ENCODE measurements at regions not wholly inside any gene's neighbourhood (a gene's known extent, or its start where the extent isn't known, plus 50 kb on each side); places are given as distances from the start of the nearest gene placed in this dataset.

DNA sequence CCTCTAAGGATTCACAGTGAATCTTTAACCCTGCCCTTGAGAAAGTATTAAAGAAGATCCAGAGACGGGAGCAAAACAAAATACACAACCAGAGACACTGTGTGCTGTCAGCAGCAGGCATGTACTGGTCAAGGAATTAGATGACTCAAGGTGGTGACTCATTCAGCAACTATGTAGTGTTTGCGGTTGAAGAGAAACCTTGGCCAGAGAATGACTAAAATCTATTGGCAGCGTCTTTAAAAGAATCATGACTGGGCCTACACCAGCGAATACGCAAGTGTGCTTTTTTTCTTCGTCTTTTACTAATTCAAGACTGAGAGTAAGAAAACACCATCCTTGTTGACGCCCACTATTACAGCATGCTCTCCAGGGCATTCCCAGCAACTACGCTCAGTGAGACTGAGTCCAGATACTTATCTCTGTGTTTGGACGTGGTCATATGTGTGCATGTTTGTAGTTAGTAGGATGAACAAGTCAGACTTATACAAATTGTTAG is 72.4 kb upstream of the BACH2 start:
- DNase-seq (ENCODE audit: low read depth): peak; percentile 100
- Histone ChIP-seq H3K4me3 (ENCODE audit: low read depth, low read length) (no peak overlapping the region), H3K36me3 (ENCODE audit: control insufficient read depth, insufficient read depth, low read length) (no peaks in the 10 kb centered on the region), H3K27me3 (ENCODE audit: control insufficient read depth, insufficient read depth, low read length) (no peaks in the 10 kb centered on the region)
- TF ChIP-seq, protein P1, sequence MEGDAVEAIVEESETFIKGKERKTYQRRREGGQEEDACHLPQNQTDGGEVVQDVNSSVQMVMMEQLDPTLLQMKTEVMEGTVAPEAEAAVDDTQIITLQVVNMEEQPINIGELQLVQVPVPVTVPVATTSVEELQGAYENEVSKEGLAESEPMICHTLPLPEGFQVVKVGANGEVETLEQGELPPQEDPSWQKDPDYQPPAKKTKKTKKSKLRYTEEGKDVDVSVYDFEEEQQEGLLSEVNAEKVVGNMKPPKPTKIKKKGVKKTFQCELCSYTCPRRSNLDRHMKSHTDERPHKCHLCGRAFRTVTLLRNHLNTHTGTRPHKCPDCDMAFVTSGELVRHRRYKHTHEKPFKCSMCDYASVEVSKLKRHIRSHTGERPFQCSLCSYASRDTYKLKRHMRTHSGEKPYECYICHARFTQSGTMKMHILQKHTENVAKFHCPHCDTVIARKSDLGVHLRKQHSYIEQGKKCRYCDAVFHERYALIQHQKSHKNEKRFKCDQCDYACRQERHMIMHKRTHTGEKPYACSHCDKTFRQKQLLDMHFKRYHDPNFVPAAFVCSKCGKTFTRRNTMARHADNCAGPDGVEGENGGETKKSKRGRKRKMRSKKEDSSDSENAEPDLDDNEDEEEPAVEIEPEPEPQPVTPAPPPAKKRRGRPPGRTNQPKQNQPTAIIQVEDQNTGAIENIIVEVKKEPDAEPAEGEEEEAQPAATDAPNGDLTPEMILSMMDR (IDR thresholded peaks at IDR 0.05; ENCODE audit: insufficient read depth, low read length, poor library complexity, severe bottlenecking): no peak

DNA sequence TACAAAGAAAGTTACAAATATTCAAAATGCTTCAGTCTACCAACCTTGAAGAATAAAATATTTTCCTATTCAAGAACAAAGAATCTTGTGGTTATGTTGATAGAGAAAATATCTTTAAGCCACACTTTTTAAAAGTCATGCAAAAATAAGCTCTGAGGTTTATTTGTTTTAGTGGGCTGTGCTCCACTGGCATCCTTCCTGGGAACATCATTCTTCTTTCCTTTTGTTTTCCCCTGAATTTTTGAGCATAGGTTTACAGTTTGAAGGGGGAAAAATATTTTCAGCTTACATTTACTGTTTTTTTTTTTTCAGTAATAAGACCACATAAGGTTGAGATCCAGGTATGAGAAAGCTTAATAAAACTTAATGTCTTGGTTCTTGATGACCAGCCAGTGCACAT is 72.0 kb upstream of the BACH2 start:
- DNase-seq (ENCODE audit: low read depth): no peak
- no peaks in the 10 kb centered on the region for H3K27me3 ChIP-seq (ENCODE audit: control insufficient read depth, insufficient read depth, low read length)
- TF ChIP-seq, protein P1 (IDR thresholded peaks at IDR 0.05; ENCODE audit: insufficient read depth, low read length, poor library complexity, severe bottlenecking): no peak
- no peak overlapping the region for H3K4me3 ChIP-seq (ENCODE audit: low read depth, low read length)
- H3K36me3 ChIP-seq (ENCODE audit: control insufficient read depth, insufficient read depth, low read length): no peaks in the 10 kb centered on the region

- Histone ChIP-seq H3K27me3 (ENCODE audit: control insufficient read depth, insufficient read depth, low read length) (no peaks in the 10 kb centered on the region), H3K36me3 (ENCODE audit: control insufficient read depth, insufficient read depth, low read length) (no peaks in the 10 kb centered on the region), H3K4me3 (ENCODE audit: low read depth, low read length) (no peak overlapping the region)
- TF ChIP-seq, protein P1 (IDR thresholded peaks at IDR 0.05; ENCODE audit: insufficient read depth, low read length, poor library complexity, severe bottlenecking): no peak
- DNase-seq (ENCODE audit: low read depth): no peak
Observed at GRCh38 chr6:90368001-90368400, 71.4 kb upstream of the BACH2 start.

DNA sequence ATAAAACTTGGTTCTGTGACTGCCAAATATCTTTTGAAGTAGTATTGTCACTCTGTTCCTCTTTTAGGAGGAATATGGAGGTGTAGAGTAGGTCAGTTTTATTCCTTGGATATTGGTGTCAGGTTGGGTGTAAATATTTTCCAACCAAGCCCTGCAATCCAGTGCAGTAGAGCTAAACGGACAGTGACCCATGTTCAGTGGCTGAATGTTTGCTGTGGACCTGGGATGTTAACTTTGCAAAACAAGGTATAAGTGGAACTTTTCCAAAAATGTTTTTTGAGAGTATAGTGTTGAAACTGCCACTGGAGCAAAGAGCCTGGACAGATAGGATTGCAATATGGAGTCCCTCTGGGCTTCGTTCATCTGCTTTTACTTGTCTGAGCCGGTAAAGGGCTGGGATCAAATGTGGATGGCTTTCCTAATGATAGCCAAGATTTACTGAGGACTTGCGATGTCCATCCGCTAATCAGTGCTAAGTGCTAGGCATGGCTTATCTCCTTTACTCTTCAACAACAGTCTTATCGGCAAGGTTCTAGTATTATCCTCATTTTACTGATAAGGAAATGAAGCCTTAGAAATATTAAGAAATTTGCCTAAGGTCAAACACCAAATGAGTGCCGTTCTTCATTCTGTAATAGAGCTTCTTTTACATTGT is 69.0 kb upstream of the BACH2 start:
- DNase-seq (ENCODE audit: low read depth): no peak
- H3K27me3 ChIP-seq (ENCODE audit: control insufficient read depth, insufficient read depth, low read length): no peaks in the 10 kb centered on the region

DNA sequence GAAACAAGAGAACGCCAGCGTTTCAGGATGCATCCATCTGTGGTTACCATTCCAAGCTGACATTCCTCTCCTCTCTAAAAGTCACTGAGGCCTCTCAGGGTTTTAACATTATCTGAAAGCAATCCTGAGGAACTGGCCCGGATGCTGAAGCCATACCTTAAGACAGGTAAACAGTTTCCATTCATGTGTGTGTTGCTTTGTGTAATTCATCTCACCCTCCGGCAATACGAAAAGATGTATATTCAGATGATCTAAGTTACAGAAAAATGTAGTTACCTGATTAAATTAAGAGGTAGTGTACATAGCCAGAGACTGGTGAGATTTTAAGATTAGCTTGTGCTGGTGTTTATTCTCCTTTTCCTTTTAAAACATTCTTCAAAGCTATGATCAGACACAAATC is 68.4 kb upstream of the BACH2 start:
- DNase-seq (ENCODE audit: low read depth): no peak
- TF ChIP-seq, protein P1 (IDR thresholded peaks at IDR 0.05; ENCODE audit: insufficient read depth, low read length, poor library complexity, severe bottlenecking): no peak
- Histone ChIP-seq H3K27me3 (ENCODE audit: control insufficient read depth, insufficient read depth, low read length) (no peaks in the 10 kb centered on the region), H3K36me3 (ENCODE audit: control insufficient read depth, insufficient read depth, low read length) (no peaks in the 10 kb centered on the region), H3K4me3 (ENCODE audit: low read depth, low read length) (no peak overlapping the region)

More for the DNA sequence above, 69.0 kb upstream of the BACH2 start:
- H3K36me3 ChIP-seq (ENCODE audit: control insufficient read depth, insufficient read depth, low read length): no peaks in the 10 kb centered on the region
- TF ChIP-seq, protein P1 (IDR thresholded peaks at IDR 0.05; ENCODE audit: insufficient read depth, low read length, poor library complexity, severe bottlenecking): no peak
- H3K4me3 ChIP-seq (ENCODE audit: low read depth, low read length): no peak overlapping the region

DNA sequence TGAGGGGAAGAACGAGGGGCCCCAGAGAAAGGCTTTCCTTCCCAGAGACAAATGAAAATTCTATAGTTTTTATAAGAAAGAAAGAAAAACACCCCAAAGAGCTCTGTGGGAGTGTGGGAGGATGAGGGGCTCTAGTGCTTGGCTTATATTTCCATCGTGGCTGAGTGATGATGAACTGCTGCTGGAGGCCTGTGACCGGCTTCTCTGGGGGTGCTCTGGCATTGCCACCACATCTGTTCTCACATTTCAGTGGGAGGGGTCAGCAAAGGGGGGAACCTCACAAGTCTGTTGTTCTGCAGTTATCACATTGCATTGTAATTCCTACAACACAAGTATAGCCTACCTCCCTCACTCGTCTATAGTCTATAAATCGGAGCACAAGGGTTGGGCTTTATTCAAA is 67.6 kb upstream of the BACH2 start:
- TF ChIP-seq, protein P1 (IDR thresholded peaks at IDR 0.05; ENCODE audit: insufficient read depth, low read length, poor library complexity, severe bottlenecking): no peak
- Histone ChIP-seq H3K27me3 (ENCODE audit: control insufficient read depth, insufficient read depth, low read length) (no peaks in the 10 kb centered on the region), H3K36me3 (ENCODE audit: control insufficient read depth, insufficient read depth, low read length) (no peaks in the 10 kb centered on the region), H3K4me3 (ENCODE audit: low read depth, low read length) (no peak overlapping the region)
- no peak for DNase-seq (ENCODE audit: low read depth)

Measured in kidney epithelial cell (primary cell).